ENCODE measurements at regions not wholly inside any gene's neighbourhood (a gene's known extent, or its start where the extent isn't known, plus 50 kb on each side); places are given as distances from the start of the nearest gene placed in this dataset.

- Histone ChIP-seq H3K4me3 (ENCODE audit: insufficient read length, low read depth) (no peak overlapping the region), H3K9ac (ENCODE audit: insufficient read length, low read depth) (no peak overlapping the region), H3K36me3 (ENCODE audit: insufficient read depth, insufficient read length, low read length) (no peaks in the 10 kb centered on the region), H3K27me3 (ENCODE audit: insufficient read depth, insufficient read length) (no peaks in the 10 kb centered on the region), H3K9me3 (ENCODE audit: insufficient read depth, low read length) (no peaks in the 10 kb centered on the region), H3K4me1 (ENCODE audit: insufficient read depth, insufficient read length) (no peaks in the 10 kb centered on the region)
- no peak for DNase-seq (ENCODE audit: low read depth, low spot score)
- TF ChIP-seq ZNF274 (IDR thresholded peaks at IDR 0.05; ENCODE audit: low read depth, low read length) (no peak), YY1 (IDR thresholded peaks at IDR 0.05; ENCODE audit: insufficient read depth, insufficient read length) (no peak), SUZ12 (IDR thresholded peaks at IDR 0.05; ENCODE audit: extremely low read depth, insufficient read depth, insufficient read length) (no peak)
Observed at GRCh38 chr5:64110222-64110621, 55.4 kb upstream of the RNF180 start.

- Histone ChIP-seq H3K9ac (ENCODE audit: insufficient read length, low read depth) (no peak overlapping the region), H3K27me3 (ENCODE audit: insufficient read depth, insufficient read length) (no peaks in the 10 kb centered on the region), H3K36me3 (ENCODE audit: insufficient read depth, insufficient read length, low read length) (no peaks in the 10 kb centered on the region), H3K4me3 (ENCODE audit: insufficient read length, low read depth) (no peak overlapping the region), H3K9me3 (ENCODE audit: insufficient read depth, low read length) (no peaks in the 10 kb centered on the region), H3K4me1 (ENCODE audit: insufficient read depth, insufficient read length) (no peaks in the 10 kb centered on the region)
- no peak for TF ChIP-seq YY1 (IDR thresholded peaks at IDR 0.05; ENCODE audit: insufficient read depth, insufficient read length)
- no peak for TF ChIP-seq ZNF274 (IDR thresholded peaks at IDR 0.05; ENCODE audit: low read depth, low read length)
- TF ChIP-seq SUZ12 (IDR thresholded peaks at IDR 0.05; ENCODE audit: extremely low read depth, insufficient read depth, insufficient read length): no peak
- no peak for DNase-seq (ENCODE audit: low read depth, low spot score)
Observed at GRCh38 chr5:64108674-64109073, 57.0 kb upstream of the RNF180 start.

- Histone ChIP-seq H3K36me3 (ENCODE audit: insufficient read depth, insufficient read length, low read length) (no peaks in the 10 kb centered on the region), H3K9ac (ENCODE audit: insufficient read length, low read depth) (no peak overlapping the region), H3K27me3 (ENCODE audit: insufficient read depth, insufficient read length) (no peaks in the 10 kb centered on the region), H3K4me1 (ENCODE audit: insufficient read depth, insufficient read length) (no peaks in the 10 kb centered on the region), H3K4me3 (ENCODE audit: insufficient read length, low read depth) (no peak overlapping the region), H3K9me3 (ENCODE audit: insufficient read depth, low read length) (no peaks in the 10 kb centered on the region)
- TF ChIP-seq YY1 (IDR thresholded peaks at IDR 0.05; ENCODE audit: insufficient read depth, insufficient read length) (no peak), SUZ12 (IDR thresholded peaks at IDR 0.05; ENCODE audit: extremely low read depth, insufficient read depth, insufficient read length) (no peak), ZNF274 (IDR thresholded peaks at IDR 0.05; ENCODE audit: low read depth, low read length) (no peak)
- DNase-seq (ENCODE audit: low read depth, low spot score): no peak
Observed at GRCh38 chr5:64100203-64100602, 65.4 kb upstream of the RNF180 start.

GRCh38 chr5:64096771-64097170 is 68.9 kb upstream of the RNF180 start:
- Histone ChIP-seq H3K4me3 (ENCODE audit: insufficient read length, low read depth) (no peak overlapping the region), H3K9me3 (ENCODE audit: insufficient read depth, low read length) (no peaks in the 10 kb centered on the region), H3K4me1 (ENCODE audit: insufficient read depth, insufficient read length) (no peaks in the 10 kb centered on the region), H3K9ac (ENCODE audit: insufficient read length, low read depth) (no peak overlapping the region), H3K36me3 (ENCODE audit: insufficient read depth, insufficient read length, low read length) (no peaks in the 10 kb centered on the region), H3K27me3 (ENCODE audit: insufficient read depth, insufficient read length) (no peaks in the 10 kb centered on the region)
- no peak for DNase-seq (ENCODE audit: low read depth, low spot score)
- TF ChIP-seq SUZ12 (IDR thresholded peaks at IDR 0.05; ENCODE audit: extremely low read depth, insufficient read depth, insufficient read length): no peak
- no peak for TF ChIP-seq YY1 (IDR thresholded peaks at IDR 0.05; ENCODE audit: insufficient read depth, insufficient read length)
- TF ChIP-seq ZNF274 (IDR thresholded peaks at IDR 0.05; ENCODE audit: low read depth, low read length): no peak

GRCh38 chr5:64077589-64077988 is 88.1 kb upstream of the RNF180 start:
- no peak for TF ChIP-seq SUZ12 (IDR thresholded peaks at IDR 0.05; ENCODE audit: extremely low read depth, insufficient read depth, insufficient read length)
- TF ChIP-seq ZNF274 (IDR thresholded peaks at IDR 0.05; ENCODE audit: low read depth, low read length): no peak
- Histone ChIP-seq H3K9ac (ENCODE audit: insufficient read length, low read depth) (no peak overlapping the region), H3K9me3 (ENCODE audit: insufficient read depth, low read length) (no peaks in the 10 kb centered on the region), H3K36me3 (ENCODE audit: insufficient read depth, insufficient read length, low read length) (no peaks in the 10 kb centered on the region), H3K27me3 (ENCODE audit: insufficient read depth, insufficient read length) (no peaks in the 10 kb centered on the region), H3K4me1 (ENCODE audit: insufficient read depth, insufficient read length) (no peaks in the 10 kb centered on the region), H3K4me3 (ENCODE audit: insufficient read length, low read depth) (no peak overlapping the region)
- no peak for DNase-seq (ENCODE audit: low read depth, low spot score)

- no peaks in the 10 kb centered on the region for H3K4me1 ChIP-seq (ENCODE audit: insufficient read depth, insufficient read length)
- DNase-seq (ENCODE audit: low read depth, low spot score): peak; percentile 20
- TF ChIP-seq ZNF274 (IDR thresholded peaks at IDR 0.05; ENCODE audit: low read depth, low read length) (no peak), SUZ12 (IDR thresholded peaks at IDR 0.05; ENCODE audit: extremely low read depth, insufficient read depth, insufficient read length) (no peak), YY1 (IDR thresholded peaks at IDR 0.05; ENCODE audit: insufficient read depth, insufficient read length) (no peak)
Observed at GRCh38 chr5:64074533-64074932, 91.1 kb upstream of the RNF180 start.

GRCh38 chr5:64069486-64069885 is 96.2 kb upstream of the RNF180 start:
- TF ChIP-seq SUZ12 (IDR thresholded peaks at IDR 0.05; ENCODE audit: extremely low read depth, insufficient read depth, insufficient read length) (no peak), YY1 (IDR thresholded peaks at IDR 0.05; ENCODE audit: insufficient read depth, insufficient read length) (no peak), ZNF274 (IDR thresholded peaks at IDR 0.05; ENCODE audit: low read depth, low read length) (no peak)
- Histone ChIP-seq H3K36me3 (ENCODE audit: insufficient read depth, insufficient read length, low read length) (no peaks in the 10 kb centered on the region), H3K27me3 (ENCODE audit: insufficient read depth, insufficient read length) (no peaks in the 10 kb centered on the region), H3K9me3 (ENCODE audit: insufficient read depth, low read length) (no peaks in the 10 kb centered on the region; the same call in 1 of the 2 replicates), H3K4me1 (ENCODE audit: insufficient read depth, insufficient read length) (no peaks in the 10 kb centered on the region), H3K9ac (ENCODE audit: insufficient read length, low read depth) (no peak overlapping the region), H3K4me3 (ENCODE audit: insufficient read length, low read depth) (no peak overlapping the region)
- DNase-seq (ENCODE audit: low read depth, low spot score): no peak

More at GRCh38 chr5:64074533-64074932, 91.1 kb upstream of the RNF180 start:
- H3K9ac ChIP-seq (ENCODE audit: insufficient read length, low read depth): no peak overlapping the region
- no peak overlapping the region for H3K4me3 ChIP-seq (ENCODE audit: insufficient read length, low read depth)
- H3K27me3 ChIP-seq (ENCODE audit: insufficient read depth, insufficient read length): no peaks in the 10 kb centered on the region
- no peaks in the 10 kb centered on the region for H3K9me3 ChIP-seq (ENCODE audit: insufficient read depth, low read length)
- H3K36me3 ChIP-seq (ENCODE audit: insufficient read depth, insufficient read length, low read length): no peaks in the 10 kb centered on the region

Measured in NT2/D1 (cell line).